ENCODE measurements at regions not wholly inside any gene's neighbourhood (a gene's known extent, or its start where the extent isn't known, plus 50 kb on each side); places are given as distances from the start of the nearest gene placed in this dataset.
"Not testable (repeated sequence)": the region's sequence is repeated elsewhere in the genome, so short reads cannot be mapped to it uniquely, and the experiment has no call there.

GRCh38 chr19:30112666-30113065 lies 170.6 kb downstream of the URI1 start:
- H3K9me3 ChIP-seq (ENCODE audit: low read depth) = no peaks in the 10 kb centered on the region
- H2AFZ ChIP-seq = no peak overlapping the region
- H3K4me1 ChIP-seq (ENCODE audit: insufficient read depth) = peaks cover 4% of the 10 kb centered on the region
- H3K36me3 ChIP-seq (replicated peaks; ENCODE audit: insufficient read depth, low read depth) = no peaks in the 10 kb centered on the region
- 93% methylated on average over 8 of the region's 8 CpGs for WGBS (ENCODE audit: low lambda C conversion rate, missing lambda C conversion rate)
- DNase-seq (ENCODE audit: low spot score) = no peak
- H3K4me3 ChIP-seq = no peak overlapping the region
- TF ChIP-seq EZH2phosphoT487 (IDR thresholded peaks at IDR 0.05; ENCODE audit: low read depth, severe bottlenecking, unreplicated experiment) (no peak), CTCF (IDR thresholded peaks at IDR 0.05; ENCODE audit: poor library complexity) (no peak), EZH2 (IDR thresholded peaks at IDR 0.05; ENCODE audit: borderline replicate concordance) (no peak)
- no peaks in the 10 kb centered on the region for H3K9me2 ChIP-seq (replicated peaks; ENCODE audit: insufficient read depth)
- no peak overlapping the region for H3K4me2 ChIP-seq
- H3K79me2 ChIP-seq = no peaks in the 10 kb centered on the region
- no peaks in the 10 kb centered on the region for H3K27me3 ChIP-seq
- no peaks in the 10 kb centered on the region for H4K20me1 ChIP-seq (ENCODE audit: insufficient read depth, poor library complexity, severe bottlenecking)
- H3K27ac ChIP-seq = no peak overlapping the region

- Histone ChIP-seq H4K20me1 (ENCODE audit: insufficient read depth, poor library complexity, severe bottlenecking) (no peaks in the 10 kb centered on the region), H2AFZ (no peak overlapping the region), H3K9me3 (ENCODE audit: low read depth) (no peaks in the 10 kb centered on the region), H3K4me1 (ENCODE audit: insufficient read depth) (peaks cover 4% of the 10 kb centered on the region), H3K4me3 (no peak overlapping the region), H3K27ac (no peak overlapping the region), H3K4me2 (no peak overlapping the region), H3K9me2 (replicated peaks; ENCODE audit: insufficient read depth) (no peaks in the 10 kb centered on the region), H3K36me3 (replicated peaks; ENCODE audit: insufficient read depth, low read depth) (no peaks in the 10 kb centered on the region), H3K27me3 (no peaks in the 10 kb centered on the region), H3K79me2 (no peaks in the 10 kb centered on the region)
- TF ChIP-seq EZH2 (IDR thresholded peaks at IDR 0.05; ENCODE audit: borderline replicate concordance) (no peak), CTCF (IDR thresholded peaks at IDR 0.05; ENCODE audit: poor library complexity) (no peak), EZH2phosphoT487 (IDR thresholded peaks at IDR 0.05; ENCODE audit: low read depth, severe bottlenecking, unreplicated experiment) (no peak)
- DNase-seq (ENCODE audit: low spot score) = no peak
- WGBS (ENCODE audit: low lambda C conversion rate, missing lambda C conversion rate) = 65% methylated on average over 5 of the region's 5 CpGs
Observed at GRCh38 chr19:30113186-30113585, 171.1 kb downstream of the URI1 start.

- 88% methylated on average over 5 of the region's 5 CpGs for whole genome bisulfite sequencing (ENCODE audit: low lambda C conversion rate, missing lambda C conversion rate)
- not testable (repeated sequence) for H3K79me2 ChIP-seq; H3K4me3 ChIP-seq; H3K36me3 ChIP-seq (replicated peaks; ENCODE audit: insufficient read depth, low read depth); H2AFZ ChIP-seq; H3K27me3 ChIP-seq; H3K9me2 ChIP-seq (replicated peaks; ENCODE audit: insufficient read depth); H4K20me1 ChIP-seq (ENCODE audit: insufficient read depth, poor library complexity, severe bottlenecking); DNase-seq (ENCODE audit: low spot score); H3K4me1 ChIP-seq (ENCODE audit: insufficient read depth); H3K27ac ChIP-seq; H3K4me2 ChIP-seq; H3K9me3 ChIP-seq (ENCODE audit: low read depth)
Observed at GRCh38 chr19:30114095-30114494, 172.1 kb downstream of the URI1 start.

- no peaks in the 10 kb centered on the region for H3K79me2 ChIP-seq
Observed at GRCh38 chr19:30115947-30116346, 173.9 kb downstream of the URI1 start.

More at GRCh38 chr19:30115947-30116346, 173.9 kb downstream of the URI1 start:
- TF ChIP-seq EZH2 (IDR thresholded peaks at IDR 0.05; ENCODE audit: borderline replicate concordance) (no peak), EZH2phosphoT487 (IDR thresholded peaks at IDR 0.05; ENCODE audit: low read depth, severe bottlenecking, unreplicated experiment) (no peak), CTCF (IDR thresholded peaks at IDR 0.05; ENCODE audit: poor library complexity) (no peak)
- WGBS (ENCODE audit: low lambda C conversion rate, missing lambda C conversion rate) = 87% methylated on average over 2 of the region's 2 CpGs
- no peaks in the 10 kb centered on the region for H3K27me3 ChIP-seq
- H3K36me3 ChIP-seq (replicated peaks; ENCODE audit: insufficient read depth, low read depth) = no peaks in the 10 kb centered on the region
- no peak overlapping the region for H3K4me3 ChIP-seq
- no peak overlapping the region for H2AFZ ChIP-seq
- H4K20me1 ChIP-seq (ENCODE audit: insufficient read depth, poor library complexity, severe bottlenecking) = no peaks in the 10 kb centered on the region
- H3K9me2 ChIP-seq (replicated peaks; ENCODE audit: insufficient read depth) = no peaks in the 10 kb centered on the region
- no peak overlapping the region for H3K4me2 ChIP-seq
- H3K9me3 ChIP-seq (ENCODE audit: low read depth) = no peaks in the 10 kb centered on the region
- H3K4me1 ChIP-seq (ENCODE audit: insufficient read depth) = peaks cover 4% of the 10 kb centered on the region
- no peak overlapping the region for H3K27ac ChIP-seq
- no peak for DNase-seq (ENCODE audit: low spot score)
